WERI-Rb-1 (cell line): ENCODE measurements at regions not wholly inside any gene's neighbourhood (a gene's known extent, or its start where the extent isn't known, plus 50 kb on each side); places are given as distances from the start of the nearest gene placed in this dataset.
"Not testable (repeated sequence)": the region's sequence is repeated elsewhere in the genome, so short reads cannot be mapped to it uniquely, and the experiment has no call there.

ENCODE experiments used
- DNase-seq: peaks from one replicate; pipeline ENCODE4 v3.0.0-alpha.2; 2020
- H3K27ac ChIP-seq: fragments of 250-450 bp; sonication (Bioruptor Pico); 2 replicates; pipeline ENCODE4 v1.5.1; 2020; ENCODE audit warnings: mild to moderate bottlenecking, moderate library complexity
- H3K27me3 ChIP-seq: fragments of 250-450 bp; sonication (Bioruptor Pico); 2 replicates; pipeline ENCODE4 v1.5.1; 2021; ENCODE audit warnings: mild to moderate bottlenecking, low read depth, moderate library complexity; ENCODE audit not compliant: insufficient read depth, severe bottlenecking
- H3K36me3 ChIP-seq: fragments of 250-450 bp; sonication (Bioruptor Pico); 2 replicates; pipeline ENCODE4 v1.5.1; 2020; ENCODE audit warnings: mild to moderate bottlenecking, moderate library complexity
- H3K4me3 ChIP-seq: 2 replicates; pipeline ENCODE4 v1.5.1; 2011; ENCODE audit warnings: low read depth, mild to moderate bottlenecking, control low read depth, low read length
- H3K9me3 ChIP-seq: fragments of 250-450 bp; sonication (Bioruptor Pico); 2 replicates; pipeline ENCODE4 v1.5.1; 2021; ENCODE audit warnings: mild to moderate bottlenecking, moderate library complexity; ENCODE audit not compliant: severe bottlenecking
- CTCF ChIP-seq: IDR thresholded peaks from 2 replicates; pipeline ENCODE4 v1.5.1; 2011; ENCODE audit warnings: low read depth, mild to moderate bottlenecking, control low read depth, inconsistent platforms, low read length

- no peak overlapping the region for H3K27ac ChIP-seq
- no peaks in the 10 kb centered on the region for H3K36me3 ChIP-seq
- no peak overlapping the region for H3K4me3 ChIP-seq
- DNase-seq, result no peak
- H3K27me3 ChIP-seq, result peaks cover 3% of the 10 kb centered on the region
- no peak for TF ChIP-seq CTCF
- no peaks in the 10 kb centered on the region for H3K9me3 ChIP-seq
These were observed 293.5 kb downstream of the CGGBP1 start for GRCh38 chr3:87765256-87765655.

GRCh38 chr3:87761795-87762194, 297.0 kb downstream of the CGGBP1 start:
- no peak overlapping the region for H3K27ac ChIP-seq
- no peak for DNase-seq
- no peaks in the 10 kb centered on the region for H3K36me3 ChIP-seq
- TF ChIP-seq CTCF, result no peak
- H3K9me3 ChIP-seq, result no peaks in the 10 kb centered on the region
- H3K4me3 ChIP-seq, result no peak overlapping the region
- peaks cover 3% of the 10 kb centered on the region for H3K27me3 ChIP-seq

- Histone ChIP-seq H3K27me3 (no peaks in the 10 kb centered on the region), H3K36me3 (no peaks in the 10 kb centered on the region), H3K4me3 (no peak overlapping the region), H3K27ac (no peak overlapping the region), H3K9me3 (no peaks in the 10 kb centered on the region)
- no peak for DNase-seq
- TF ChIP-seq CTCF, result no peak
These were observed 297.5 kb downstream of the CGGBP1 start for GRCh38 chr3:87761341-87761740.

- H3K9me3 ChIP-seq, result no peaks in the 10 kb centered on the region
- TF ChIP-seq CTCF, result no peak
- no peak overlapping the region for H3K27ac ChIP-seq
- H3K27me3 ChIP-seq, result no peaks in the 10 kb centered on the region
- no peak overlapping the region for H3K4me3 ChIP-seq
- no peak for DNase-seq
- no peaks in the 10 kb centered on the region for H3K36me3 ChIP-seq
These were observed 302.2 kb downstream of the CGGBP1 start for GRCh38 chr3:87756616-87757015.

- H3K9me3 ChIP-seq, result no peaks in the 10 kb centered on the region
- no peak overlapping the region for H3K4me3 ChIP-seq
- H3K27me3 ChIP-seq, result no peaks in the 10 kb centered on the region
- no peak for DNase-seq
- H3K27ac ChIP-seq, result no peak overlapping the region
- TF ChIP-seq CTCF, result no peak
- H3K36me3 ChIP-seq, result no peaks in the 10 kb centered on the region
These were observed 303.0 kb downstream of the CGGBP1 start for GRCh38 chr3:87755852-87756251.

GRCh38 chr3:87742250-87742649, 316.6 kb downstream of the CGGBP1 start:
- Histone ChIP-seq H3K27me3 (no peaks in the 10 kb centered on the region), H3K9me3 (no peaks in the 10 kb centered on the region), H3K4me3 (no peak overlapping the region), H3K36me3 (no peaks in the 10 kb centered on the region), H3K27ac (no peak overlapping the region)
- TF ChIP-seq CTCF, result no peak
- no peak for DNase-seq

- H3K27me3 ChIP-seq, H3K27ac ChIP-seq, H3K36me3 ChIP-seq, DNase-seq, H3K4me3 ChIP-seq, H3K9me3 ChIP-seq: not testable (repeated sequence)
These were observed 317.9 kb downstream of the CGGBP1 start for GRCh38 chr3:87740894-87741293.

GRCh38 chr3:87737817-87738216, 321.0 kb downstream of the CGGBP1 start:
- not testable (repeated sequence) for H3K36me3 ChIP-seq, DNase-seq, H3K27me3 ChIP-seq, H3K4me3 ChIP-seq, H3K27ac ChIP-seq, H3K9me3 ChIP-seq
